ELR (cell line): ENCODE measurements at regions not wholly inside any gene's neighbourhood (a gene's known extent, or its start where the extent isn't known, plus 50 kb on each side); places are given as distances from the start of the nearest gene placed in this dataset.
"Not testable (repeated sequence)": the region's sequence is repeated elsewhere in the genome, so short reads cannot be mapped to it uniquely, and the experiment has no call there.

Source experiments
- DNase-seq: peaks from one replicate; pipeline ENCODE4 v3.0.0-alpha.2; 2015; ENCODE audit warnings: low read depth

DNA sequence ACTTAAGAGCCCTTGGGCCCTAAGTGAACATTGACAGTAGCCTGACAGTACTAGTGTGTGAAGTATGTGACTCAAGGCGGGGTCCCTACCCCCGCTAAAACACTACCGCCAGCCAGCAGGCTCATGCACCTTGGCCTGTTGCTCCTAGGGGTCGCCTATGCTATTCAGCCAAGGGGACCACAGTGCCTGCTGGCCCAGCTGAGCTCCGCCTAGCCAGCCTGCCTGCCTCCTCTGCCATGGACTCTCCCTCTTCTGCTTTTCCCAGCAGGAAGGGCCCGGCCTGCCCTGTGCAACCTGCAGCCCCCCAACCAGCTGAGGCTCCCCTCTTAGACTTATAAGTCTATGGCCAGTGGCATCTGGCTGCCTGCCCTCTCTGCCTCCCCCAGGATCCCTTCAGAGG lies 193.1 kb downstream of the MSX2 start:
- not testable (repeated sequence) for DNase-seq

DNA sequence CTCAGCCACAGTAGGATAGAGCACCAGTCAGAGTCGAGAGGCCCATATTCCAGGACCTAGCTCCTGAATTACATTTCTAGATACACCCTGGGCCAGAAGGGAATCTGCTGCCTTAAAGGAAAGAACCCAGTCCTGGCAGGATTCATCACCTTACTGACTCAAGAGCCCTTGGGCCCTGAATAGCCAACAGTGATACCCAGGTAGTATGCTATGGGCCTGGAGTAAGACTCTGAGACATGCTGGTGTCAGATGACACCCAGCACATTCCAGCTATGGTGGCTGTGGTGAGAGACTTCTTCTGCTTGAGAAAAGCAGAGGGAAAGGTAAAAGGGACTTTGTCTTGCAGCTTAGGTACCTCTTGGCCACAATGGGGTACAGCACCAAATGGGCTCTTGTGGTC lies 192.5 kb downstream of the MSX2 start:
- not testable (repeated sequence) for DNase-seq

DNA sequence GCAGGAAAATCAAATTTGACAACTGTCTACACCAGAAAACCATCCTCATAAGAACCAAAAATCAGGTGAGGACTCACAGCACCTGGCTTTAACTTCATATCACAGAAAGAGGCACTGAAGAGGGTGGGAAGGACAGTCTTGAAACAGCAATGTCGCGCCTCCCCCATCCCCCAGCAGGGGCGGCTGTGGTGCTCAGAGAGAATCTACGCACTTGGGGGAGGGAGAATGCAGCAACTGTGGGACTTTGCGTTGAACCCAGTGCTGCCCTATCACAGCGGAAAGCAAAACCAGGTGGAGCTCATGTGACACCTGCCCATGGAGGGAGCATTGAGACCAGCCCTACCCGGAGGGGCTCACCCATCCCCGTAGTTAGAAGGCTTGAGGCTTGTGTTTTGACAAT lies 191.8 kb downstream of the MSX2 start:
- DNase-seq, result no peak

DNA sequence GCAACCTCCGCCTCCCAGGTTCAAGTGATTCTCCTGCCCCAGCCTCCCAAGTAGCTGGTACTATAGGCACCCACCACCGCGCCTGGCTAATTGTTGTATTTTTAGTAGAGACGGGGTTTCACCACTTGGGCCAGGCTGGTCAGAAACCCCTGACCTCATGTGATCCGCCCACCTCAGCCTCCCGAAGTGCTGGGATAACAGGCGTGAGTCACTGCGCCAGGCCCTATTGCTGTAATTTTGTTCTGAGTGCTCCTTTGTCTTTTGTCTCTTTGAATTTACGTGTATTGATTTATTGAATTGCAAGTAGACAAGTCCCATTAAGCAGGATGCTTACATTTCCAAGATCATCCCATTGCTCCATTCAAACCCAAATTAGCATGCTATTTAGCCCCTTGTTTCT lies 186.7 kb downstream of the MSX2 start:
- no peak for DNase-seq

DNA sequence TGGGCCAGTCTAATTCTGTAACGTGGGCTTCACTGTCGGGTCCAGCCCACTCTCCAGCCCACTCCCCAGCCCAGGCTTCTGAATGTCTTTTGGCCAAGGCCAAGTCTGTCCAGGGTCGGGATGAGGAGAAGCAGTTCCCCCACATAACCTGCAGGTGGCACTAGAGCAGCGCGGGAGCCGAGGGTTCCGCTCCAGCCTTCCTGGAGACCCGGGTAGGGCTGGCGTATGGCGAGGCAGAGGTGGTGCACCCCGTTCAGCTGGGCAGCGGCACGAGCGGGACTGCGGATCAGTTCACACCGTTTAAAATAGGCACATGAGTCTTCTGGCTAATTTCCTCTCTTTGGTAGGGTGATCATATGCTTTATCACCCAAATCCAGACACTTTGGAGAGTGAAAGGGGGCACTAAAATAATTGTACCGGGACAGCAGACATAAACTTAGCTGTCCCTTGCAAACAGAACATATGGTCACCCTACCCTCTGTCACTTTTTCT lies 185.9 kb downstream of the MSX2 start:
- DNase-seq, result peak; percentile 49

DNA sequence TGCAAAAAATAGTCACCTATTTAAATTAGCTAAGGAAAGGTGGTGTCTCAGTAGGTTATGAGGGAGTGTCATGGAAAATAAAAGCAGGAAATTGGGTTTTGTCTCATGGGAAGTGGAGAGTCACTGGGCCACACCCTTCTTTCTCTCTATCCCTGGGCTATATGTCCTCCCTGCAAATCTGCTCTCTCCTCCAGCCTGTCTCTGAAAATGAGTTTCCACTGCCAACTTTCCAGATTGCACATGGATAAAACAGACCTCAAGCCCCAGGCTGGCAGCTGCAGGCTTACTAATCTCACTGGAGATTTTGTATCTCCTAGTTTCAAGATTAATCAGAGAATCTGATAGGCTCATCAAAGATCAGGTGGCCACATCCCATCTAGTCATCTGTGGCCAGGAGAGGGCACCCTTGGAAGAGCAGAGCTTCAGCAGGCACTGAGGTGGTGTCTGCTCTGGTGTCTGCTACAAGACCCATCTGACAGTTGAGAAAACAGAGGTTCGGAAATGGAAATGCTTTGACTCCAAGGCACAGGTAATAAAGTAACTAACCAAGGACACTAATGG lies 178.9 kb downstream of the MSX2 start:
- DNase-seq, result no peak

DNA sequence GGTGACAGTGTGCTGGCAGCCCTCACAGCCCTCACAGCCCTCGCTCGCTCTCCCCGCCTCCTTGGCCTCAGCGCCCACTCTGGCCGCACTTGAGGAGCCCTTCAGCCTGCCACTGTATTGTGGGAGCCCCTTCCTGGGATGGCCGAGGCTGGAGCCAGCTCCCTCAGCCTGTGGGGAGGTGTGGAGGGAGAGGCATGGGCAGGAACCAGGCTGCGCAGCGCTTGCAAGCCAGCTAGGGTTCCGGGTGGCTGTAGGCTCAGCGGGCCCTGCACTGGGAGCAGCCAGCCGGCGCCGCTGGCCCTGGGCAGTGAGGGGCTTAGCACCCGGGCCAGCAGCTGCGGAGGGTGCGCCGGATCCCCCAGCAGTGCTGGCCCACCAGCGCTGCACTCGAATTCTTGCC lies 177.0 kb downstream of the MSX2 start:
- DNase-seq, result no peak

DNA sequence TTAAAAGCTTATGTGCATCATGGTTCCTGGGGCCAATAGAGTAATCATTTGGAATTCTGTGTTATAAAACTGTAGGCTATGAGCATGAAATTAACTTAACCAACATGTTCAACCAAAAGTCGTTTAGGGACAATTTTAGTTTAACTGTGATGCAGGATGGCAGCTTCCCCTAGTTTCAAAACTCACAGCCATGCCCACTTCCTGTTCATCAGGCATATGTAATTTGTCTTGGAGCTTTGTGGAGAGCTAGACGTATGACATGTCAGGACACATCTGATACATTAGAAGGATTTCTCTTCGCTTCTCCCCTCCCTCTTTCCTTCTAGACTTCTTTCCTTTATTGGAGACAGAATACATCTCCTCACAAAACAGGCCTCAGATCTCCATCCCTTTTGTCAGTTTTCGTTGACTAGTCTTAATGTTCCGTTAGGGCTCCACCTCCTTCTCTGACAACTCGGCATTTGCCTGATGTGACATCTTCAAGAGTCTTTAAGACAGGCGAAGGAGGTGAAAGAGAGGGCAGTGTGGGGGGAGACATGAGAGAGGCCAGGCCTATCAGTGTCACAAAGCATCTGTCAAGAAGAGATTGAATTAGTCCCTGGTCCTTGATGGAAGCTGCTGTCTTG lies 176.0 kb downstream of the MSX2 start:
- DNase-seq, result no peak

DNA sequence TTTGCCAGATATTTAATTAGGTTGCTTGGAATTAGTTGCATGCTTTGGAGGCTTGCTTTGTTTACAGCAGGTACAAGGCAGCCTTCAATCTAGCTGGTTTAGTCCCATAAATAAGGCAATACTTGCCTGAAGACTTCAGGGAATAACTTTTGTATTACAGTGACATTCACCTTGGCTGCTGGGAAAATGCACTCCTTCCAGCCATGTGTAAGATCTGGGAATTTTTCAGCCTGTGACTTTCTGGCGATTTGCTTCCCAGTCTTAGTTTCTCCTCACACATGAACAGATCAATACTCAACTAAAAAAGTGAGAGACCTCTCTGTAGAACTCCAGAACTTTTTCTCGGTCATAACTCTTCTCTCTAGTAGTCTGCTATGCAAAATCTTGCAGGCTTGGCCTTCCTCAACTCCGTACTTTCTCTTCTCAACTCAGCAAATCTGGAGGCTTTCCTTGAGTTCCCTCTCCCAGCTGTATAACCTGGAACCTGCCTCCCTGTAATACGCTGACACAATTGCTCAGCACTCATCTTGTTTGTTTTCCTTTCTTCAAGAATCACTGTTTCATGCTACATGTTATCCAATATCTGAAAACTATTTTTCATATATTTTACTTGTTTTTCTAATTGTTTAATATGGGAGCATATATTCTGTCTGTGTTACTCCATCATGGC lies 173.0 kb downstream of the MSX2 start:
- DNase-seq, result no peak

DNA sequence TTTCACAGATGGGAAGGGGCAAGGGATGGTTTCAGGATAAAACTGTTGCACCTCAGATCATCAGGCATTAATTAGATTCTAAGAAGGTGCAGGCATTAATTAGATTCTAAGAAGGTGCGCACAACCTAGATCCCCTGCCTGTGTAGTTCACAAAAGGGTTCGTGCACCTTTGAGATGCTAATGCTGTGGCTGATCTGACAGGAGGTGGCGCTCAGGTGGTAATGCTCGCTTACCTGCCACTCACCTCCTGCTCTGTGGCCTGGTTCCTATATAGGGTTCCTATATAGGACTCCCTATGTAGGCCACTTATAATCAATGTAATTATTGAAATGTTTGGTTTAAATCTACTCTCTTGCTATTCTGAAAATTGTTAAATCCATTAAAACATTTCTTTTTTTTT lies 171.0 kb downstream of the MSX2 start:
- no peak for DNase-seq

DNA sequence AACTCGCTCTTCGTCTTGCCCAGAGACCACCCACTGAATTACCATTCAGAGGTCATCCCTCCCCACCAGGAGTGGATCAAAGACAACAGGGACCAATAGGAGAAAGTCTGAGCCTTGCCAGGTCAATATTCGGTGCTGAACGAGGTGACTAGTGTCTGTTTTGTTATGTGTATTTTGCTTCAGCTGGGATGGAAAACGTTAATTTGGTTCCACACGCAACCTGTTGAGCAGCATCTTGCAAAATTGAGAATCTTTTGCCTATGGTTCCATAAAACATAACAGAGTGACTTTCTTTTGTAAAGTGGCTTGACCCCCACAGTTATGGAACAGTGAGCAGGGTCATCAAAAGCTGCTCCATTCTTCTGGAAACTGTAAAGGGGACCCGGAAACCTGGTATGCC lies 168.4 kb downstream of the MSX2 start:
- no peak for DNase-seq

DNA sequence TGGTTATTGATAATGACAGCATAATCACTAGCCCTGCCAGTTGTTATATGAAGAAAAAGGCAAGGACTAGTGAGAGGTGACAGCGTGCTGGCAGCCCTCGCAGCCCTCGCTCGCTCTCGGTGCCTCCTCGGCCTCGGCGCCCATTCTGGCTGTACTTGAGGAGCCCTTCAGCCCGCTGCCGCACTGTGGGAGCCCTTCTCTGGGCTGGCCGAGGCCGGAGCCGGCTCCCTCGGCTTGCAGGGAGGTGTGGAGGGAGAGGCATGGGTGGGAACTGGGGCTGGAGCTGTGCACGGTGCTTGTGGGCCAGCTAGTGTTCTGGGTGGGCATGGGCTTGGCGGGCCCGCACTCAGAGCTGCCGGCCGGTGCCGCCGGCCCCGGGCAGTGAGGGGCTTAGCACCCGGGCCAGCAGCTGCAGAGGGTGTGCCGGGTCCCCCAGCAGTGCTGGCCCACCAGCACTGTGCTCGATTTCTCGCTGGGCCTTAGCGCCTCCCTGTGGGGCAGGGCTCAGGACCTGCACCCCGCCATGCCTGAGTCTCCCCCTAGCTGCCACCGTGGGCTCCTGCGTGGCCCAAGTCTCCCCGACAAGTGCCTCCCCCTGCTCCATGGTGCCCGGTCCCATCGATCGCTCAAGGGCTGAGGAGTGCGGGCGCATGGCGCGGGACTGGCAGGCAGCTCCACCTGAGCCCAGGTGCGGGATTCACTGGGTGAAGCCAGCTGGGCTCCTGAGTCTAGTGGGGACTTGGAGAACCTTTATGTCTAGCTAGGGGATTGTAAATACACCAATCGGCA lies 156.2 kb downstream of the MSX2 start:
- not testable (repeated sequence) for DNase-seq

DNA sequence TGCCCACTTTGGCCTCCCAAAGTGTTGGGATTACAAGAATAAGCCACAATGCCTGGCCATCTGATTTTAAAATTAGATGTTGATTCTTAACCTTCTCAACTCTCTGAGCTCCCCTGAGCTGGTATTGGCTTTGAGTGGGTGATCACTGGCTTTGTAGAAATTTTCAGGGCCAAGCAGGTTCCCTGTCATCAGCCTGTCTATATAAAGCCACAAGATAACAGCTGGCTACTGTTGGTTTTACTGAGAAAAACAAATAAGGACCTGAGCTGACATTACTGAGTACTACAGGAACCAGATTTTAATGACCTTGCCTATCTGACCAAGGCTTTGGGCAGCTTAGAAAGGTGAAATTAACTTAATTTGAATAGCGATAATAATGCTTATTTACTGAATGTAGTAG lies 153.6 kb downstream of the MSX2 start:
- no peak for DNase-seq

DNA sequence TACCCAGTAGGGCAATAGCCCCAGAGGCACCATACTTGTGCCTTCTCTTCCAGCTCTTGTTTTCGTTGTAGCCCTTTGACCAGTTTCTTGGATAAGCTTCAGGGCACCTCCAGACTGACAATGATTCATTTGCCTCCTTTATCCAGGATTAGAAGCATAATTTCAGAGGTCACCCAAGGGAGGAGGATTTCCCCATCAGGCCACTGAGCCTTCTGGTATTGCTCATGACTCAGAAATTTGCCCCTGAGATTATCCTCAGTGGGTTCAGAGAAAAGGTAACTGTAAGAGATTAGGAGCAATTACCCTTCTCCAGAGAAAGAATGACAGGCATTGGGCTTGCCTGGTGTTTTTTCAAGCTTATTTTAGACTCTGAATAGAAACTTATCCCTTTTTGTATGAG lies 147.9 kb downstream of the MSX2 start:
- no peak for DNase-seq

DNA sequence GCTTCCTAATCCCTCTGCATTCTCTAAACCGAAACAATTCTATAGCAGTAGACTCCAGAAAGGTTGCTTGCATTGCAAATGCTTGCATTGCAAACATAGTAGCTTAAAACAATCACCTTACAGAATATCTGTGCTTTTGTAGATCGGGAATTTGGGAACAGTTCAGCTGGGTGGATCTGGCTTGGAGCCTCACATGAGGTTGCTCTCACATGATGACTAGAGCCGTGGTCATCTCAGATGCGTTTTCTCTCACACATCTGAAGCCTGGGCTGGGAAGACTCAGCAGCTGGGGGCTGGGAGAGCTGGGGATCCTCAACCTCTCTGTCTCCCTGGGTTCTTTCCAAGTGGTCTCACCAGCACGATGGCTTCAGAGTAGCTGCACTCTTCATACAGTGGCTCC lies 127.8 kb downstream of the MSX2 start:
- DNase-seq, result no peak

DNA sequence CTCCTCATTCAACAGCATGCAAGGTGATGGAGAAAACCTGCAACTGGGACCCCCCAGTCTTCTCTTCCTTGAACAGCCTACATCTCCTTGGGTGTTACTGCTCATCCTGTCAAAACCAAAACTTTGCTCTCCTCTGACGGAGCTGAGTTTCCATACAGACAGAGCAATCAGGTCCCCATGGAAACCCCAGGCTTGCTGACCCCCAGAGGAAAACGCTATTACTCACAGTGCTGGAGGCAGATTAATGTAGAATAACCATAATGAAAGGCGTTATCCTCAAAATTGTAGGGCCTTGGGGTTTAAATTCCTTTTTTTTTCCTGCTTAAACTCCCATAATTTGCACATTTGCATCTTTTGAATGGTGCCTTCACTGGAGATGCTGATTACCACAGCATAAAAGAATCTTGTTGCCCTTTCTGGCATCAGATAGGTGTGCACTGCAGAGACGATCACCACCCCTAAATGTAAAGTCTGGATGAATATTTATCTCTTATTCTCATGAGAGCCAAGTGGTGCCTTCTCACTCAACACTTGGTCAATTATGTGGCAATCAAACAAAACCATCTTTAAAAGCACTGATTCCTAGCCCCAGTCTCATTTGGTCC lies 126.3 kb downstream of the MSX2 start:
- no peak for DNase-seq

DNA sequence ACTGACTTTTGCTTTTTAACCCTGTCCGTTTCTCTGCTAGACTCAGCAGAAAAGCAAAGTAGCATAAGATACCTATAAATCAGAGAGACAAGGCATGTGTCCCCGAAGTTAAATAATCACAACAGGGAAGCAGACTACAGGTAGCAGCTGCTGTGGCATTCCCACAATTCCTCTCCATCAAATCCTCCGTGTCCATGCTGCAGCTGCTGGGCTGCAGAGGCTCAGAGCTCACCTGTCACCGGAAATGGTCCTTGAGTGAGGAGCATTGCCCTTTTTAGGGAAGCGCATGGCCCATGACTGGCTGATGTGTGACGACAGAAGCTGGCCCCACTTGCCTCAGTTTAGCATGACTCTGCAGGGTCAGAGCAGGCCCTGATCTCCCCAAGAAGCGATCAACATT lies 125.0 kb downstream of the MSX2 start:
- no peak for DNase-seq

DNA sequence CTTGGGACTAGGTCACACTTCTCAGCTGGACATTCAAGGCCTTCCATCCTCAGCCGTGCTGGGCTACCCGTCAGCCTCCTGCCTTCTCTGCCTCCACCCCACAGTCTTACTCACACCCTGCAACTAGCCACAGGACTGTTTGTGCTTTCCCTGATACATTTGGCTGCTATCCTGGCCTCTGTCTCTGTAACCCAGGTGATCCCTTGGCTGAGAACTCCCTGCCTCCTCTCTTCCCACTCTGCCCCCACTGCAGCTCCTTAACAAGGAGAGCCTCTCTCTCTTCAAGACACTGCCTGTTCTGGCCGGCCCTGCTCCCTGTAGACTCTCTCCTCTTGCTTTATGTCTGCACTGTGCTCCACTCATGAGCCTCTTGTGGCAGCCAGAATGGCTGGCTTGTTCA lies 120.6 kb downstream of the MSX2 start:
- no peak for DNase-seq

DNA sequence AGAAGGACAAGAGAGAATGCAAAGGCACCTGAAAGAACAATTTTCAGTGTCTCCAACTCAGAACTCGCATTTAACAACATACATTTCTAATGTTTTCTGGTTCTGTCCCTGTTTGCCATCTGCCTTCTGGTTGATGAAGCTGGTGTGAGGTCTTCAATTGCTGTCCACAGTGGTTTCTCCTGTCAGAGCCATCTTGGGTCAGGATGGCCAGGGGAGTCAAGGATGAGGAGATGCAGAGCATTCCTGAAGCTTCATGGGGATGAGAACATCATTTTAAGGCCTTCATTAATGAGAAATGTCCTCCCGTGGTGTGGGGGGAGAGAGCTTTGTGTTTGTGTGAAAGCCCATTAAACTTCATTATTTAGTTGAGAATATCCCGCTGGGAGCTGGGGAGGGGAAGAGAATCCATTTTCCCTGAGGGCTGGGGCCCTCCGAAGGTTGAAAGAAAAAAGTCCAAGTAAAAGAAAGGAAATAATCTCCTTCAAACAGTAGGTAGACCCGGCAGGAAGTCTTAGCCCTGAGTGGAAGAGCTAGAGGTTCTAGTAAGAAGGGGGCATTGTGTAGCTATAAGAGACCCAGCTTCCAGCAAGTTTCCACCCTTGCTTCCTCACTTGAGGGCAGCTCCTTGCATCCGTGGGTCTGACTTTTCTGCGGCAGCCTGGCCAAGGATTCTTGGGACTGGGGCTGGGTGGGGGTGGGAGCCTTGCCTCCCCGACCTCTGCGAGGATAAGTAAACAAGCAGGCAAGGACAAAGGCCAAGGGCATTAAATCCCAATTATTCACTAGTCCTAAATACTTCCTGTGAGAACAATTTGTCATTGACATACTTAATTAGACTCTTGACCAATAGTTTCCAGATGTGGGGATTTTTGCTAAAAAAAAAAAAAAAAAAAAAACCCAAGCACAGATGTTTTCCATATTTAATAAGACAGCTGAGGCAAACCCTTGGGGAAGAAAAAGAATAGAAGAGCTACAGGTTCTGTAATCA lies 119.2 kb downstream of the MSX2 start:
- no peak for DNase-seq

DNA sequence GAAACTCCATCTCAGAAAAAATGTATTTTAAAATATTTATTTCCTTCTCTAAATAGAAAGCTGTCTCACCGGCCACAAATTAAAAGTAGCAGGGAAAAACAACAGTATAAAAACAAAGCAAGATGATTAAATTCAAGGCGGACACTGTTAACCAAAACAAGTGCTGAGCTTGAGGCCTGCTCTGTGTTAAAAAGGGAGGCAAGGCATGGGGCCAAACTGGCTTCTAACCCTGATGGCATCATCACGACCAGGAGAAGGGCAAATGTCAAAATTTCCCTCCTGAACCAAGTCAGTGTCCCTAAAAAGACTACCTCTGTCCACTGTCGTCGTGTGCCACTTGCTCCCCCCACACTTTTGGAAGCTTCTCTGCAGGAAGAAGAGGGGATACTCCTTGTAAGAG lies 116.1 kb downstream of the MSX2 start:
- no peak for DNase-seq

DNA sequence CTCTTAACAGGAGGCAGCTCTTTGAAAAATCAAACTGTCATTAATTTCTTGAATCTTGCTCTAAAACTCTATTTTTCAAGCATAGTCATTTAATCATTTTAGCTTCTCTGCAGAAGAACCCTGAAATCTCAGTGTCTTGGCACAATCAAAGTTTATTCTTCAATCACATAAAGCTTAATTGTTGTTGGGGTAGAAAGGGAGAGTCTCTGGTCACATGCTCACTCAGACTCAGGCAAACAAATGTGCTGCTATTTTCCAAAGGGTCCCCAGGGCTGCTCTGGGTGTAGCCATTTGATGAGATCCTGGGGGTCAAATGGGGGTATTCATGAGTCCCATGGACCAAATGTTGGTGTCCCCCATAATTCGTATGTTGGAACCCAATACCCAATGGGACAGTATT lies 114.8 kb downstream of the MSX2 start:
- no peak for DNase-seq
